ENCODE measurements at regions not wholly inside any gene's neighbourhood (a gene's known extent, or its start where the extent isn't known, plus 50 kb on each side); places are given as distances from the start of the nearest gene placed in this dataset.

GRCh38 chr3:107062787-107063186 lies 314.5 kb upstream of the CCDC54 start:
- no peak for DNase-seq (ENCODE audit: low spot score)

DNA sequence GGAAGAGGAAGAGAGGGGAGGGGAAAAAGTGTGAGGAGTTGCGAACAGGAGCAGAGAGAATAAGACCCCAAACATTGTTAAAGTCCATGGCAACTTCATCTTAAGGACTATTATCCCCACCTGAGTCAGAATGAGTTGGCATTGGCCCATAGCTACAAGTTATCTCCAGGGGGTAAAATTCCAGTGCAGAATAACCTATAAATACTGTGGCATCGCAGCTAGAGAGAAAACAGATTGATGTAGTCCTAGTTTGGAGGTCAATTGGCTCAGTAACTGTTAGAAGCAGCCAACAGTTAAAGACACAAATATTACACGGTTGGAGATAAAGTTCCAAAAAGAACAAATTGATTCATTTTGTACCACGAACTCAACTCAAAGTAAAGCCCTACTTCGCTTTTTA lies 313.9 kb upstream of the CCDC54 start:
- no peak overlapping the region for H3K9ac ChIP-seq (ENCODE audit: low read depth, low read length, poor library complexity)
- no peak overlapping the region for H3K4ac ChIP-seq (ENCODE audit: low read length)
- H3K27me3 ChIP-seq (ENCODE audit: control insufficient read depth in 3 of 3, insufficient read depth in 3 of 3, low read depth in 1 of 3, low read length in 3 of 3), result no peaks in the 10 kb centered on the region
- H3K4me1 ChIP-seq (ENCODE audit: control insufficient read depth in 2 of 2, insufficient read depth in 1 of 2, low read depth in 1 of 2, low read length in 2 of 2), result peaks cover 3 to 7% of the 10 kb centered on the region in 2 donors
- no peak overlapping the region for H2AFZ ChIP-seq (ENCODE audit: low read length)
- no peak overlapping the region for H4K91ac ChIP-seq (ENCODE audit: low read depth, low read length, poor library complexity)
- no peak for DNase-seq (ENCODE audit: low spot score)
- H3K36me3 ChIP-seq (replicated peaks in 1 of 2; ENCODE audit: control insufficient read depth in 2 of 2, insufficient read depth in 2 of 2, low read length in 2 of 2), result no peaks in the 10 kb centered on the region
- no peak overlapping the region for H3K27ac ChIP-seq (replicated peaks; ENCODE audit: low read length)
- H4K8ac ChIP-seq (ENCODE audit: low read depth, low read length), result no peak overlapping the region
- H2BK120ac ChIP-seq (ENCODE audit: low read depth, low read length), result no peak overlapping the region
- no peak overlapping the region for H3K23ac ChIP-seq (ENCODE audit: low read depth, low read length, poor library complexity)
- H2BK12ac ChIP-seq (ENCODE audit: low read length), result no peak overlapping the region
- H2AK5ac ChIP-seq (ENCODE audit: low read depth, low read length), result no peak overlapping the region
- H3K79me1 ChIP-seq (ENCODE audit: low read depth, low read length), result no peaks in the 10 kb centered on the region
- H3K14ac ChIP-seq (ENCODE audit: low read length), result no peak overlapping the region
- H3K9me3 ChIP-seq (replicated peaks in 1 of 2; ENCODE audit: control insufficient read depth in 2 of 2, insufficient read depth in 1 of 2, low read depth in 1 of 2, low read length in 2 of 2), result no peaks in the 10 kb centered on the region
- H3K4me3 ChIP-seq (ENCODE audit: low read length in 2 of 2), result no peak overlapping the region
- no peak overlapping the region for H3K4me2 ChIP-seq (ENCODE audit: insufficient read depth, low read length, poor library complexity, severe bottlenecking)
- no peak overlapping the region for H3K18ac ChIP-seq (ENCODE audit: low read length)
- no CpG with 5 or more reads among the region's 5 CpGs for WGBS, 2 donors (ENCODE audit: extremely low coverage in 2 of 2, insufficient read length in 2 of 2, insufficient replicate concordance in 1 of 2)
- H2BK5ac ChIP-seq (ENCODE audit: low read length), result no peak overlapping the region
- no peak overlapping the region for H2BK15ac ChIP-seq (ENCODE audit: low read length)

More at GRCh38 chr3:107062787-107063186, 314.5 kb upstream of the CCDC54 start:
- no peak overlapping the region for H3K18ac ChIP-seq (ENCODE audit: low read length)
- no peaks in the 10 kb centered on the region for H3K9me3 ChIP-seq (replicated peaks in 1 of 2; ENCODE audit: control insufficient read depth in 2 of 2, insufficient read depth in 1 of 2, low read depth in 1 of 2, low read length in 2 of 2)
- no peak overlapping the region for H3K14ac ChIP-seq (ENCODE audit: low read length)
- H3K36me3 ChIP-seq (replicated peaks in 1 of 2; ENCODE audit: control insufficient read depth in 2 of 2, insufficient read depth in 2 of 2, low read length in 2 of 2), result no peaks in the 10 kb centered on the region
- H2BK5ac ChIP-seq (ENCODE audit: low read length), result no peak overlapping the region
- H3K27me3 ChIP-seq (ENCODE audit: control insufficient read depth in 3 of 3, insufficient read depth in 3 of 3, low read depth in 1 of 3, low read length in 3 of 3), result no peaks in the 10 kb centered on the region
- H2AK5ac ChIP-seq (ENCODE audit: low read depth, low read length), result no peak overlapping the region
- no peak overlapping the region for H3K23ac ChIP-seq (ENCODE audit: low read depth, low read length, poor library complexity)
- H3K4ac ChIP-seq (ENCODE audit: low read length), result no peak overlapping the region
- H2BK15ac ChIP-seq (ENCODE audit: low read length), result no peak overlapping the region
- no peak overlapping the region for H2BK120ac ChIP-seq (ENCODE audit: low read depth, low read length)
- WGBS, 2 donors (ENCODE audit: extremely low coverage in 2 of 2, insufficient read length in 2 of 2, insufficient replicate concordance in 1 of 2), result no CpG with 5 or more reads among the region's 2 CpGs
- no peak overlapping the region for H3K4me3 ChIP-seq (ENCODE audit: low read length in 2 of 2)
- peaks cover 3 to 7% of the 10 kb centered on the region in 2 donors for H3K4me1 ChIP-seq (ENCODE audit: control insufficient read depth in 2 of 2, insufficient read depth in 1 of 2, low read depth in 1 of 2, low read length in 2 of 2)
- no peak overlapping the region for H3K27ac ChIP-seq (replicated peaks; ENCODE audit: low read length)
- H4K8ac ChIP-seq (ENCODE audit: low read depth, low read length), result no peak overlapping the region
- no peak overlapping the region for H2AFZ ChIP-seq (ENCODE audit: low read length)
- no peak overlapping the region for H3K4me2 ChIP-seq (ENCODE audit: insufficient read depth, low read length, poor library complexity, severe bottlenecking)
- no peak overlapping the region for H4K91ac ChIP-seq (ENCODE audit: low read depth, low read length, poor library complexity)
- no peaks in the 10 kb centered on the region for H3K79me1 ChIP-seq (ENCODE audit: low read depth, low read length)
- H3K9ac ChIP-seq (ENCODE audit: low read depth, low read length, poor library complexity), result no peak overlapping the region
- no peak overlapping the region for H2BK12ac ChIP-seq (ENCODE audit: low read length)

DNA sequence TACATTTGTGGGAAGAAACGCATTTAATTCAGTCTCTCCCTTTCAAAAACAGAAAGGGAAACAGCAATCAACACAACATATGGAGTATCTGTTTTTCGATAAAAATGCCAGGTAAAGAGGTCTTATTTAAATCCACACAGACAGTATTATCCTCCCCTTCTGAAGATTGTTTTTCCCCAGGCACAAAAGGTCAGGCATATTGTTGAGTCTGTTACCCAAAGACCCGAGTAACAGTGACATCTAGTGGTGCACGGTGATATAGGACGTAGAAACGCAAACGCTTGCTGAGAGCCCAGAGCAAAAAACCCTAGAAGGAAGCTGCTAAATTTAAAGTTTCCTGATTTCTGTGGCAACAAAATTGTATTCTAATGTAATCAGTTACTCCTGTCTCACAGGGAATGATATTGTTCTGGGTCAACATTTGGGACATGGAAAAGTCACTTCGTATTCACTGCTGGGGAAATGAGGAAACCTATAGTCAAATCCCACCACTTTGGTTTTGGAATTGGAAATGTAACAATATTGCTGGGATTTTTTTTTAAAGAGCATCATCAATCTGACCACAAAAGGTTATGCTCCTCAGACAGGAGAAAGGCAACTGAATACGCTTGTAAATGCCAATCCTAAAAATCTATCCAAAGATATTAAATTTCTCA lies 312.7 kb upstream of the CCDC54 start:
- H3K23ac ChIP-seq (ENCODE audit: low read depth, low read length, poor library complexity), result no peak overlapping the region
- H2AK5ac ChIP-seq (ENCODE audit: low read depth, low read length), result no peak overlapping the region
- WGBS, 2 donors (ENCODE audit: extremely low coverage in 2 of 2, insufficient read length in 2 of 2, insufficient replicate concordance in 1 of 2), result no CpG with 5 or more reads among the region's 9 CpGs
- H3K4me3 ChIP-seq (ENCODE audit: low read length in 2 of 2), result no peak overlapping the region
- H3K4ac ChIP-seq (ENCODE audit: low read length), result no peak overlapping the region
- H3K4me2 ChIP-seq (ENCODE audit: insufficient read depth, low read length, poor library complexity, severe bottlenecking), result no peak overlapping the region
- H3K36me3 ChIP-seq (replicated peaks in 1 of 2; ENCODE audit: control insufficient read depth in 2 of 2, insufficient read depth in 2 of 2, low read length in 2 of 2), result no peaks in the 10 kb centered on the region
- DNase-seq (ENCODE audit: low spot score), result peak; percentile 81
- H3K9me3 ChIP-seq (replicated peaks in 1 of 2; ENCODE audit: control insufficient read depth in 2 of 2, insufficient read depth in 1 of 2, low read depth in 1 of 2, low read length in 2 of 2), result no peaks in the 10 kb centered on the region
- no peak overlapping the region for H2BK5ac ChIP-seq (ENCODE audit: low read length)
- no peak overlapping the region for H3K27ac ChIP-seq (replicated peaks; ENCODE audit: low read length)
- H2BK12ac ChIP-seq (ENCODE audit: low read length), result no peak overlapping the region
- peaks cover 7 to 9% of the 10 kb centered on the region in 2 donors for H3K4me1 ChIP-seq (ENCODE audit: control insufficient read depth in 2 of 2, insufficient read depth in 1 of 2, low read depth in 1 of 2, low read length in 2 of 2)
- H3K27me3 ChIP-seq (ENCODE audit: control insufficient read depth in 3 of 3, insufficient read depth in 3 of 3, low read depth in 1 of 3, low read length in 3 of 3), result no peaks in the 10 kb centered on the region
- peak overlapping the region; percentile 0 for H2AFZ ChIP-seq (ENCODE audit: low read length)
- no peak overlapping the region for H4K91ac ChIP-seq (ENCODE audit: low read depth, low read length, poor library complexity)
- no peak overlapping the region for H4K8ac ChIP-seq (ENCODE audit: low read depth, low read length)
- H3K79me1 ChIP-seq (ENCODE audit: low read depth, low read length), result no peaks in the 10 kb centered on the region
- no peak overlapping the region for H2BK15ac ChIP-seq (ENCODE audit: low read length)
- no peak overlapping the region for H2BK120ac ChIP-seq (ENCODE audit: low read depth, low read length)
- no peak overlapping the region for H3K18ac ChIP-seq (ENCODE audit: low read length)
- H3K9ac ChIP-seq (ENCODE audit: low read depth, low read length, poor library complexity), result no peak overlapping the region
- no peak overlapping the region for H3K14ac ChIP-seq (ENCODE audit: low read length)

- H2BK120ac ChIP-seq (ENCODE audit: low read depth, low read length), result no peak overlapping the region
- H3K9ac ChIP-seq (ENCODE audit: low read depth, low read length, poor library complexity), result no peak overlapping the region
- H4K8ac ChIP-seq (ENCODE audit: low read depth, low read length), result no peak overlapping the region
- H3K9me3 ChIP-seq (replicated peaks in 1 of 2; ENCODE audit: control insufficient read depth in 2 of 2, insufficient read depth in 1 of 2, low read depth in 1 of 2, low read length in 2 of 2), result no peaks in the 10 kb centered on the region
- peaks cover 7 to 9% of the 10 kb centered on the region in 2 donors for H3K4me1 ChIP-seq (ENCODE audit: control insufficient read depth in 2 of 2, insufficient read depth in 1 of 2, low read depth in 1 of 2, low read length in 2 of 2)
- H4K91ac ChIP-seq (ENCODE audit: low read depth, low read length, poor library complexity), result no peak overlapping the region
- no peak overlapping the region for H3K23ac ChIP-seq (ENCODE audit: low read depth, low read length, poor library complexity)
- H3K18ac ChIP-seq (ENCODE audit: low read length), result no peak overlapping the region
- H3K27ac ChIP-seq (replicated peaks; ENCODE audit: low read length), result no peak overlapping the region
- no CpG with 5 or more reads among the region's 13 CpGs for WGBS, 2 donors (ENCODE audit: extremely low coverage in 2 of 2, insufficient read length in 2 of 2, insufficient replicate concordance in 1 of 2)
- no peak overlapping the region for H2BK5ac ChIP-seq (ENCODE audit: low read length)
- H3K79me1 ChIP-seq (ENCODE audit: low read depth, low read length), result no peaks in the 10 kb centered on the region
- no peaks in the 10 kb centered on the region for H3K27me3 ChIP-seq (ENCODE audit: control insufficient read depth in 3 of 3, insufficient read depth in 3 of 3, low read depth in 1 of 3, low read length in 3 of 3)
- H3K4me3 ChIP-seq (ENCODE audit: low read length in 2 of 2), result no peak overlapping the region
- H2AFZ ChIP-seq (ENCODE audit: low read length), result peak overlapping the region; percentile 40
- no peak overlapping the region for H3K4me2 ChIP-seq (ENCODE audit: insufficient read depth, low read length, poor library complexity, severe bottlenecking)
- no peak for DNase-seq (ENCODE audit: low spot score)
- no peak overlapping the region for H3K4ac ChIP-seq (ENCODE audit: low read length)
- H2AK5ac ChIP-seq (ENCODE audit: low read depth, low read length), result peak overlapping the region; percentile 59
- no peak overlapping the region for H2BK12ac ChIP-seq (ENCODE audit: low read length)
- H3K14ac ChIP-seq (ENCODE audit: low read length), result no peak overlapping the region
- H2BK15ac ChIP-seq (ENCODE audit: low read length), result no peak overlapping the region
- no peaks in the 10 kb centered on the region for H3K36me3 ChIP-seq (replicated peaks in 1 of 2; ENCODE audit: control insufficient read depth in 2 of 2, insufficient read depth in 2 of 2, low read length in 2 of 2)
Observed at GRCh38 chr3:107065094-107065861, 312.0 kb upstream of the CCDC54 start.

Data from neuronal stem cell (in vitro differentiated cells).